CD4-positive, alpha-beta memory T cell (primary cell): ENCODE measurements at regions not wholly inside any gene's neighbourhood (a gene's known extent, or its start where the extent isn't known, plus 50 kb on each side); places are given as distances from the start of the nearest gene placed in this dataset.
A peak's percentile ranks its signal among the peaks of the same experiment; 100 is the strongest.

ENCODE experiments used
- CTCF ChIA-PET: fragments of 350-600 bp; sonication (Branson Sonifier 250); formaldehyde crosslinking; loops from one replicate; lab custom pipeline; 2021; ENCODE audit warnings: inconsistent platforms; ENCODE audit not compliant: partially characterized antibody; lab: Charles Lee
- POLR2A ChIA-PET: fragments of 350-600 bp; sonication (Branson Sonifier 250); formaldehyde crosslinking; loops from one replicate; lab custom pipeline; 2021; ENCODE audit not compliant: partially characterized antibody; lab: Charles Lee
- DNase-seq, 5 donors: peaks; one replicate each; pipeline versions ENCODE4 v3.0.0 to v3.0.0-alpha.2; 2020 to 2022; ENCODE audit warnings: mixed read lengths in 1 of 5
- H3K27ac ChIP-seq: one replicate; pipeline ENCODE4 v1.7.0; 2013; ENCODE audit warnings: low read depth, low read length
- H3K27me3 ChIP-seq: 2 replicates; pipeline ENCODE4 v1.7.0; 2013; ENCODE audit warnings: mild to moderate bottlenecking, low read length, moderate library complexity; ENCODE audit not compliant: insufficient read depth
- H3K36me3 ChIP-seq: 2 replicates; pipeline ENCODE4 v1.7.0; 2013; ENCODE audit warnings: mild to moderate bottlenecking, low read length, moderate library complexity; ENCODE audit not compliant: insufficient read depth
- H3K4me1 ChIP-seq: 2 replicates; pipeline ENCODE4 v1.7.0; 2013; ENCODE audit warnings: mild to moderate bottlenecking, low read length, moderate library complexity; ENCODE audit not compliant: insufficient read depth
- H3K4me3 ChIP-seq, 2 donors: one replicate each; pipeline ENCODE4 v1.7.0; 2013; ENCODE audit warnings: low read length in 2 of 2, mild to moderate bottlenecking in 1 of 2
- H3K9me3 ChIP-seq, 2 donors: one replicate each; pipeline ENCODE4 v1.7.0; 2013; ENCODE audit warnings: low read length in 2 of 2, control low read depth in 1 of 2; ENCODE audit not compliant: control insufficient read depth in 1 of 2
- H3K27ac Mint-ChIP-seq, 7 donors: one replicate each; pipeline ENCODE4 v1.8.0; 2020 to 2021; ENCODE audit warnings: mixed read lengths in 7 of 7, mild to moderate bottlenecking in 6 of 7, inconsistent platforms in 3 of 7, moderate library complexity in 3 of 7
- H3K27me3 Mint-ChIP-seq, 2 donors: one replicate each; pipeline ENCODE4 v1.8.0; 2020 to 2021; ENCODE audit warnings: mixed read lengths in 2 of 2
- H3K36me3 Mint-ChIP-seq, 2 donors: one replicate each; pipeline ENCODE4 v1.8.0; 2020 to 2021; ENCODE audit warnings: mixed read lengths in 2 of 2, inconsistent platforms in 1 of 2, mild to moderate bottlenecking in 1 of 2
- H3K4me1 Mint-ChIP-seq, 4 donors: one replicate each; pipeline ENCODE4 v1.8.0; 2020 to 2021; ENCODE audit warnings: mixed read lengths in 4 of 4, mild to moderate bottlenecking in 1 of 4
- H3K4me3 Mint-ChIP-seq, 8 donors: one replicate each; pipeline ENCODE4 v1.8.0; 2020 to 2021; ENCODE audit warnings: mixed read lengths in 8 of 8, mild to moderate bottlenecking in 7 of 8, moderate library complexity in 6 of 8, inconsistent platforms in 3 of 8
- H3K9me3 Mint-ChIP-seq, 8 donors: one replicate each; pipeline ENCODE4 v1.8.0; 2020 to 2021; ENCODE audit warnings: mixed read lengths in 8 of 8, mild to moderate bottlenecking in 5 of 8, inconsistent platforms in 3 of 8, moderate library complexity in 1 of 8
- intact Hi-C: fragments of 100-400 bp; cut with micrococcal nuclease; formaldehyde crosslinking; loops from one replicate; pipeline ENCODE4 v1.15.1; 2023

DNA sequence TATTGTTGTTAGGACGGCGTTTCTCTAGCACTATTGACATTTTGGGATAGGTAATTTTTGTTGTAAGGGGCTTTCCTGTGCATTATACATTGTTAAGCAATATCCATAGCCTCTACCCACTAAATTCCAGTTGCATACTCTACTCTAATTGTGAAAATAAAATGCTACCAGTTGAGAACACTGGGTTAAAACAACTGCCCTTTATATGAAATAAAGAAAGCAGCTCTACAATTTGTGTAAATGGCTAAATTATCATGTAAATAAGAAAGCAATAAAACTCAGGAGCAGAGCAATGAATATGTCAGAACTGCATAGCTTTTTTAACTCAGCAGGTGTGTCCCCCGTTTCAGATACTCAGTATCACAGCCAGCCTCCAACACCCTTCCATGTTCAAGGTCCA, 812.7 kb upstream of the NRXN1 start:
- ChIA-PET POLR2A (no interaction called here), CTCF (no interaction called here)
- no peak overlapping the region for H3K4me3 ChIP-seq
- H3K27ac ChIP-seq = no peak overlapping the region
- H3K9me3 ChIP-seq = no peaks in the 10 kb centered on the region
- peaks cover 0 to 21% (median 8%) of the 10 kb centered on the region in 8 donors for H3K9me3 Mint-ChIP-seq
- H3K27ac Mint-ChIP-seq = peak overlapping the region in 1 of 7 donors; percentile 18
- no peaks in the 10 kb centered on the region for H3K4me1 Mint-ChIP-seq
- no peaks in the 10 kb centered on the region for H3K36me3 Mint-ChIP-seq
- H3K27me3 ChIP-seq = no peaks in the 10 kb centered on the region
- H3K36me3 ChIP-seq = no peaks in the 10 kb centered on the region
- H3K4me1 ChIP-seq = no peaks in the 10 kb centered on the region
- intact Hi-C loops = no loop called here
- DNase-seq = no peak
- H3K27me3 Mint-ChIP-seq = no peaks in the 10 kb centered on the region
- no peak overlapping the region for H3K4me3 Mint-ChIP-seq

DNA sequence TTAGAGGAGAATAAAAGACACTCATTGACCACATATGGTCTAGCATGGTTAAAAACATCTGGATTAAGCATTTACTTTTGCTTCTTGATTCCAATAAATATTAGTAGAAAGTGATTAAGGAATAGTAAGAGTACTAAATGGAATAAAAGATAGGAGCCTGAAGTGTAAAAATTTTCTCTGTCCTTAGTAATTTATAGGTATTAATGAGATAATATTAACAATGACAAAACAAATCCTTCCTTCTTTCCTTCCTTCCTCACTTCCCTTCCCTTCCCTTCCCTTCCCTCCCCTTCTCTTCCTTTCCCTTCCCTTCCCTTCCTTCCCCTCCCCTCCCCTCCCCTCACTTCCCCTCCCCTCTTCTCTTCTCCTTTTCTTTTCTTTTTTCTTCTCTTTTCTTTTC, 797.5 kb upstream of the NRXN1 start:
- no peak overlapping the region for H3K4me3 Mint-ChIP-seq
- no peak overlapping the region for H3K27ac ChIP-seq
- POLR2A ChIA-PET = no interaction called here
- no peaks in the 10 kb centered on the region for H3K4me1 Mint-ChIP-seq
- no peaks in the 10 kb centered on the region for H3K9me3 ChIP-seq
- H3K4me1 ChIP-seq = no peaks in the 10 kb centered on the region
- H3K9me3 Mint-ChIP-seq = peaks cover 0 to 6% (median 2%) of the 10 kb centered on the region in 8 donors
- intact Hi-C loops = no loop called here
- DNase-seq = no peak
- CTCF ChIA-PET = no interaction called here
- H3K4me3 ChIP-seq = no peak overlapping the region
- H3K27ac Mint-ChIP-seq = no peak overlapping the region
- H3K36me3 ChIP-seq = no peaks in the 10 kb centered on the region
- H3K27me3 ChIP-seq = no peaks in the 10 kb centered on the region
- H3K27me3 Mint-ChIP-seq = no peaks in the 10 kb centered on the region
- H3K36me3 Mint-ChIP-seq = no peaks in the 10 kb centered on the region

DNA sequence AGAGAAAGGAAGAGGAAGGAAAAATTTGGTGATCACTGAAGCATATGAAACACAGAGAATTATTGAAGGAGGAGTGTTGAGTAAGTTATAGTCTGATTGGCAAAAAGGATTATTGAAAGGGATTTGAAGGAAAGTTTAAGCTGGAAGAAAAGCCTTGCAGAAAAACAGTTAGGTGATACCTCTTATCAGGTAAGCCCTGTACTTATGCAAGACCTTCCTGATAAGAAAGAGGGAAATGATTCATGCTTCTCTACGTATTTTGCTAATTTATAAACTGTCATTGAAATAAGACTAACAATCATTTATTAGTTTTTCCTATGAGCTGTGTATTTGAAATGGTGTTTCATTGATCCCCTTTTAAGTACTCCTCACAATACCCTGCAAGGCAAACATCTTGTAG, 793.9 kb upstream of the NRXN1 start:
- Histone ChIP-seq H3K4me1 (no peaks in the 10 kb centered on the region), H3K27me3 (no peaks in the 10 kb centered on the region), H3K4me3 (no peak overlapping the region), H3K36me3 (no peaks in the 10 kb centered on the region), H3K9me3 (no peaks in the 10 kb centered on the region), H3K27ac (no peak overlapping the region)
- intact Hi-C loops = no loop called here
- no peaks in the 10 kb centered on the region for H3K4me1 Mint-ChIP-seq
- no peak overlapping the region for H3K27ac Mint-ChIP-seq
- H3K4me3 Mint-ChIP-seq = no peak overlapping the region
- CTCF ChIA-PET = no interaction called here
- no peaks in the 10 kb centered on the region for H3K36me3 Mint-ChIP-seq
- H3K27me3 Mint-ChIP-seq = no peaks in the 10 kb centered on the region
- no peak for DNase-seq
- H3K9me3 Mint-ChIP-seq = peaks cover 0 to 14% (median 3%) of the 10 kb centered on the region in 8 donors
- POLR2A ChIA-PET = no interaction called here

DNA sequence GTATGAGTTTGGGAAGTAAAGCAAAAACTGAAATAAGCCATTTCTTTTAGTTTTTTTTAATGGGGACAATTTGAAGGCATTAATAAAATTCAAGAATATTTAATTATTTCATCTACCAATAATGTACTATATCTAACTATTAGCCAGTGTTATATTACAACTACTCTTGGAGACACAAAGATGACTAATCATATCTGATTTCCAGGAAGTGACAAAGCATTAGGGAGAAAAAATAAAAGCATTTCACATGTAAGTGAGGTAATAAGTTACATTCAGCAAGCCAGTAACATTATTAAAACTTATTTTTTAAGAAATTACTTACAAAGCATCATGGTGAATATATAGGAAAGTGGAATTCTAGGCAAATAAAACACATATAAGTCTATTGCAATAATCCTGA, 781.3 kb upstream of the NRXN1 start:
- H3K4me3 Mint-ChIP-seq = no peak overlapping the region
- Histone ChIP-seq H3K27me3 (no peaks in the 10 kb centered on the region), H3K36me3 (no peaks in the 10 kb centered on the region), H3K9me3 (no peaks in the 10 kb centered on the region), H3K4me3 (no peak overlapping the region), H3K27ac (no peak overlapping the region), H3K4me1 (no peaks in the 10 kb centered on the region)
- CTCF ChIA-PET = no interaction called here
- no peak for DNase-seq
- H3K27me3 Mint-ChIP-seq = no peaks in the 10 kb centered on the region
- H3K4me1 Mint-ChIP-seq = no peaks in the 10 kb centered on the region
- no peaks in the 10 kb centered on the region for H3K36me3 Mint-ChIP-seq
- no peak overlapping the region for H3K27ac Mint-ChIP-seq
- POLR2A ChIA-PET = no interaction called here
- intact Hi-C loops = no loop called here
- H3K9me3 Mint-ChIP-seq = peaks cover 0 to 4% (median 0%) of the 10 kb centered on the region in 8 donors

DNA sequence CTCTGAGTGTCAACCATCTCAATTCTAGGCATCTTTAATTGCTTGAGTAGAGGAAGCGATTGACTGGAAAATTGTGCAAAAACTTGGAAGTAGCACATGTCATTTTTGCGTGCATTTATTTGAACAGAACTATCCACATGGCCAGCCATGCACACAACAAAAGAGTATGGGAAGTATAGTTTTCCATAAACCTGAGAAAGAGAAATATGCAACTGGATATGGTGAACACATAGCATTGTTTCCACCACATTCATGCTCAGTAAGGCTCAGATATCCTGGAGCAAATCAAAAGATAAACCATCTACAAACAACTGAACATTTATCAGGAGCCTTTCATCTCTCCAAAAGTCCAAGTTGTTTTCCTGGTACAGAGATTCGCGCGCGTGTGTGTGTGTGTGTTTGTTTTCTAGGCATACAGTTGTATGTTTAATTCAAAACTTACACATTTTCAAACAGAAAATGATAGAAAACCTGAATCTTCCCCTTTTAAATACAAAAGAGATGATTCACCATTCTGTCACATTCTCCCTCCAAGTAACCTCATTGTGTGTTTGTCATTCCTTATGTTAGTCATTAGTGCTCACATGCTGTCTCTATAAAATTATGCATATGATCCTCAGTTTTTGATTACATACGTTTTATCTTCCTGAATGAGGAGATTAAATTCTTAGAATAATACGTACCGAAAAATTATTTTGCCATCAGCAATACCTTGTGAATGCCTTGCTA, 780.4 kb upstream of the NRXN1 start:
- CTCF ChIA-PET = no interaction called here

DNA sequence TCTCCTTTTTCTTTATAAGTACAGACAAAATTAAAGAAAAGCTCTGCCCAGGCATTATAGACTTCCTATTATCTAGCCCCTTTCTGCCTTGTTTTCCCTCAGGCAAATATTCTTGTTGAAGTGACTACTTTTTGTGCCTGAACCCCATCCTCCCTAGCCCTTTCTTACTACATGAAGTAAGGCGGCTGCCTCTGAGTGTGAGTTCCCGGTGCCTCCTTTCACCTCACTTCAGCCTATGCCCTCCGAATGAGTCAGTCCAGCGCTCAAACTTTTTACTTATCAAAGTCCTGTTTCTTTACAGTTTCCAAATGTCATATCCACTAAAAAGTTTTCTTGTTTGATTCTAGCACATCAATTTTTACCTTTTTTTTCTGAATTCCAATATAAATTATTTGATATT, 778.3 kb upstream of the NRXN1 start:
- no peak overlapping the region for H3K4me3 ChIP-seq
- H3K4me1 Mint-ChIP-seq = no peaks in the 10 kb centered on the region
- H3K9me3 ChIP-seq = no peaks in the 10 kb centered on the region
- H3K4me1 ChIP-seq = no peaks in the 10 kb centered on the region
- no peak overlapping the region for H3K27ac ChIP-seq
- ChIA-PET CTCF (no interaction called here), POLR2A (no interaction called here)
- peaks cover 0 to 11% (median 4%) of the 10 kb centered on the region in 8 donors for H3K9me3 Mint-ChIP-seq
- intact Hi-C loops = no loop called here
- no peak overlapping the region for H3K4me3 Mint-ChIP-seq
- no peaks in the 10 kb centered on the region for H3K27me3 ChIP-seq
- DNase-seq = no peak
- peaks cover 0 to 3% of the 10 kb centered on the region in 2 donors for H3K36me3 Mint-ChIP-seq
- H3K27me3 Mint-ChIP-seq = no peaks in the 10 kb centered on the region
- H3K36me3 ChIP-seq = no peaks in the 10 kb centered on the region
- no peak overlapping the region for H3K27ac Mint-ChIP-seq

More for the DNA sequence above, 780.4 kb upstream of the NRXN1 start:
- Histone ChIP-seq H3K36me3 (no peaks in the 10 kb centered on the region), H3K27ac (no peak overlapping the region), H3K27me3 (no peaks in the 10 kb centered on the region), H3K9me3 (no peaks in the 10 kb centered on the region), H3K4me1 (no peaks in the 10 kb centered on the region), H3K4me3 (no peak overlapping the region)
- no peaks in the 10 kb centered on the region for H3K27me3 Mint-ChIP-seq
- H3K4me3 Mint-ChIP-seq = no peak overlapping the region
- H3K9me3 Mint-ChIP-seq = peaks cover 0 to 9% (median 1%) of the 10 kb centered on the region in 8 donors
- no peak for DNase-seq
- no peaks in the 10 kb centered on the region for H3K4me1 Mint-ChIP-seq
- POLR2A ChIA-PET = no interaction called here
- intact Hi-C loops = no loop called here
- no peak overlapping the region for H3K27ac Mint-ChIP-seq
- no peaks in the 10 kb centered on the region for H3K36me3 Mint-ChIP-seq

DNA sequence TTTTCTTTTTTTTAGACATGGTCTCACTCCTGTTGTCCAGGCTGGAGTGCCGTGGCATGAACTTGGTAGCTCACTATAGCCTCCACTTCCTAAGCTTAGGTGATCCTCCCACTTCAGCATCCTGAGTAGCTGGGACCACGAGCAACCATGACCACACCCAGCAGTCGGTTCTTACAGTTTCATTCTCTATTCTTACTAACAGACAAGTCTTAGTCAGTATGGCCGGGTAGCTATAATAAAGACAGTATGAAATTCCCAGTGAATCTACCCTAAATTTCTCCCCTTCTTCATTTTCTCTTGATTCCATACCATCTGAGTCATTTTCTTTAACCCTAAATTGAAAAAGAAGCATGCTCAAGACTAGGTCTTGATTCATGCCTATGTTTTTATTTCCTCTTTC, 775.3 kb upstream of the NRXN1 start:
- CTCF ChIA-PET = no interaction called here

More for the DNA sequence above, 775.3 kb upstream of the NRXN1 start:
- no peaks in the 10 kb centered on the region for H3K4me1 Mint-ChIP-seq
- intact Hi-C loops = no loop called here
- Histone ChIP-seq H3K4me1 (no peaks in the 10 kb centered on the region), H3K4me3 (no peak overlapping the region), H3K36me3 (no peaks in the 10 kb centered on the region), H3K9me3 (no peaks in the 10 kb centered on the region), H3K27me3 (no peaks in the 10 kb centered on the region), H3K27ac (no peak overlapping the region)
- peaks cover 0 to 3% of the 10 kb centered on the region in 2 donors for H3K36me3 Mint-ChIP-seq
- no peaks in the 10 kb centered on the region for H3K27me3 Mint-ChIP-seq
- no peak for DNase-seq
- no peak overlapping the region for H3K4me3 Mint-ChIP-seq
- POLR2A ChIA-PET = no interaction called here
- peaks cover under 1 to 16% (median 5%) of the 10 kb centered on the region in 8 donors for H3K9me3 Mint-ChIP-seq
- no peak overlapping the region for H3K27ac Mint-ChIP-seq
